Neutrophil (primary cell): ENCODE measurements at regions not wholly inside any gene's neighbourhood (a gene's known extent, or its start where the extent isn't known, plus 50 kb on each side); places are given as distances from the start of the nearest gene placed in this dataset.

Experiments used
- H3K27ac ChIP-seq: fragments of 200-600 bp; sonication (generic); 2 replicates; pipeline ENCODE4 v1.5.1; 2016; ENCODE audit warnings: mild to moderate bottlenecking, moderate library complexity
- H3K27me3 ChIP-seq: fragments of 200-600 bp; sonication (generic); 2 replicates; pipeline ENCODE4 v1.6.0; 2016; ENCODE audit warnings: mild to moderate bottlenecking
- H3K36me3 ChIP-seq: fragments of 200-600 bp; sonication (generic); 2 replicates; pipeline ENCODE4 v1.5.1; 2017
- H3K4me1 ChIP-seq, 2 experiments: fragments of 200-600 bp in 1 of 2; sonication (generic) in 1 of 2; 1 replicate in 1 of 2; 2 replicates in 1 of 2; pipeline versions ENCODE4 v1.5.1 to v1.6.1; 2013 to 2016; ENCODE audit warnings: low read depth in 1 of 2, low read length in 1 of 2, mild to moderate bottlenecking in 1 of 2, moderate library complexity in 1 of 2; ENCODE audit not compliant: control insufficient read depth in 1 of 2, insufficient read depth in 1 of 2
- H3K4me3 ChIP-seq, 2 experiments: fragments of 200-600 bp in 1 of 2; sonication (generic) in 1 of 2; 1 replicate in 1 of 2; 2 replicates in 1 of 2; pipeline ENCODE4 v1.5.1; 2013 to 2016; ENCODE audit warnings: low read depth in 1 of 2, low read length in 1 of 2, mild to moderate bottlenecking in 1 of 2, moderate library complexity in 1 of 2
- H3K9me3 ChIP-seq: fragments of 200-600 bp; sonication (generic); 2 replicates; pipeline ENCODE4 v1.5.1; 2016
- CTCF ChIP-seq: fragments of 200-600 bp; sonication (generic); IDR thresholded peaks from 2 replicates; pipeline ENCODE4 v1.5.1; 2016; ENCODE audit warnings: antibody characterized with exemption

GRCh38 chr18:7488571-7488970 is 78.5 kb upstream of the PTPRM start:
- H3K27me3 ChIP-seq, result peaks cover 6% of the 10 kb centered on the region

GRCh38 chr18:7490104-7490503 is 77.0 kb upstream of the PTPRM start:
- no peaks in the 10 kb centered on the region for H3K9me3 ChIP-seq
- H3K4me1 ChIP-seq, result no peaks in the 10 kb centered on the region
- H3K36me3 ChIP-seq, result no peaks in the 10 kb centered on the region
- no peak overlapping the region for H3K27ac ChIP-seq
- peaks cover 6% of the 10 kb centered on the region for H3K27me3 ChIP-seq
- no peak for TF ChIP-seq CTCF
- no peak overlapping the region for H3K4me3 ChIP-seq

More at GRCh38 chr18:7488571-7488970, 78.5 kb upstream of the PTPRM start:
- H3K27ac ChIP-seq, result no peak overlapping the region
- no peaks in the 10 kb centered on the region for H3K4me1 ChIP-seq
- no peak for TF ChIP-seq CTCF
- H3K9me3 ChIP-seq, result no peaks in the 10 kb centered on the region
- H3K4me3 ChIP-seq, result no peak overlapping the region
- no peaks in the 10 kb centered on the region for H3K36me3 ChIP-seq

GRCh38 chr18:7492385-7492784 is 74.7 kb upstream of the PTPRM start:
- no peak overlapping the region for H3K27ac ChIP-seq
- peaks cover 6% of the 10 kb centered on the region for H3K27me3 ChIP-seq
- H3K36me3 ChIP-seq, result no peaks in the 10 kb centered on the region
- H3K9me3 ChIP-seq, result no peaks in the 10 kb centered on the region
- TF ChIP-seq CTCF, result no peak
- H3K4me3 ChIP-seq, result no peak overlapping the region
- peaks cover 0 to 4% of the 10 kb centered on the region in 2 experiments for H3K4me1 ChIP-seq

- H3K27me3 ChIP-seq, result no peaks in the 10 kb centered on the region
- H3K4me1 ChIP-seq, result peaks cover 0 to 4% of the 10 kb centered on the region in 2 experiments
- H3K27ac ChIP-seq, result no peak overlapping the region
- no peak for TF ChIP-seq CTCF
- H3K4me3 ChIP-seq, result no peak overlapping the region
- no peaks in the 10 kb centered on the region for H3K9me3 ChIP-seq
- no peaks in the 10 kb centered on the region for H3K36me3 ChIP-seq
Observed at GRCh38 chr18:7497081-7497480, 70.0 kb upstream of the PTPRM start.

GRCh38 chr18:7511106-7511505 is 56.0 kb upstream of the PTPRM start:
- Histone ChIP-seq H3K4me1 (no peaks in the 10 kb centered on the region), H3K27ac (no peak overlapping the region), H3K27me3 (no peaks in the 10 kb centered on the region), H3K4me3 (no peak overlapping the region), H3K9me3 (no peaks in the 10 kb centered on the region), H3K36me3 (no peaks in the 10 kb centered on the region)
- TF ChIP-seq CTCF, result no peak

GRCh38 chr18:7512348-7512747 is 54.8 kb upstream of the PTPRM start:
- Histone ChIP-seq H3K9me3 (no peaks in the 10 kb centered on the region), H3K36me3 (no peaks in the 10 kb centered on the region), H3K27me3 (no peaks in the 10 kb centered on the region), H3K27ac (no peak overlapping the region), H3K4me3 (no peak overlapping the region), H3K4me1 (no peaks in the 10 kb centered on the region)
- TF ChIP-seq CTCF, result no peak
